HUES6 (cell line): ENCODE measurements at regions not wholly inside any gene's neighbourhood (a gene's known extent, or its start where the extent isn't known, plus 50 kb on each side); places are given as distances from the start of the nearest gene placed in this dataset.

ENCODE experiments used
- H3K27ac ChIP-seq: 2 replicates; pipeline ENCODE4 v1.7.0; 2013; ENCODE audit warnings: low read depth, mild to moderate bottlenecking, low read length, inconsistent platforms
- H3K27me3 ChIP-seq: 2 replicates; pipeline ENCODE4 v1.6.1; 2013; ENCODE audit warnings: low read length; ENCODE audit not compliant: control insufficient read depth, insufficient read depth
- H3K36me3 ChIP-seq: 2 replicates; pipeline ENCODE4 v1.6.1; 2013; ENCODE audit warnings: low read length; ENCODE audit not compliant: control insufficient read depth, insufficient read depth
- H3K4me1 ChIP-seq: 2 replicates; pipeline ENCODE4 v1.6.1; 2013; ENCODE audit warnings: low read length; ENCODE audit not compliant: control insufficient read depth, insufficient read depth
- H3K4me3 ChIP-seq: 2 replicates; pipeline ENCODE4 v1.5.1; 2013; ENCODE audit warnings: low read depth, low read length
- H3K9ac ChIP-seq: one replicate; pipeline ENCODE4 v1.6.1; 2013; ENCODE audit warnings: mild to moderate bottlenecking, low read length
- H3K9me3 ChIP-seq: 2 replicates; pipeline ENCODE4 v1.6.1; 2013; ENCODE audit warnings: low read depth, low read length; ENCODE audit not compliant: control insufficient read depth, insufficient read depth

DNA sequence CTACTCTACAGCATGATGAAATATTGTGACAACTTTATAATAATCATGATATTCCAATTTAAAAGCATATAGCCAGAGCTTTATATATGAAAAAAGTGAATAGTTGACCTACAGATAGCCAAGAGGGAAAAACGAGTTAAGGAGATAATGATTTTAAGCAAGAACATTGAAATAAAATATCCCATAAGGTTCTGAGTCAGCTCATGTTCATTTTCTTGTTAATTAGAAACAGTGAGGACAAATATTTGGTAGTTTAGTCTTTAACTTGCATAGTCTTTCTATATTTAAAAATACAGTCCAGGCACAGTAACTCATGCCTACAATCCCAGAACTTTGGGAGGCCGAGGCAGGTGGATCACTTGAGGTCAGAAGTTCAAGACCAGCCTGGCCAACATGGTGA is 55.8 kb upstream of the CDH6 start:
- H3K4me1 ChIP-seq = no peaks in the 10 kb centered on the region
- no peaks in the 10 kb centered on the region for H3K27me3 ChIP-seq
- no peaks in the 10 kb centered on the region for H3K36me3 ChIP-seq
- H3K27ac ChIP-seq = no peak overlapping the region
- H3K9ac ChIP-seq = no peak overlapping the region
- H3K4me3 ChIP-seq = no peak overlapping the region
- no peaks in the 10 kb centered on the region; the same call in 1 of the 2 replicates for H3K9me3 ChIP-seq

GRCh38 chr5:31135542-31135941 is 57.9 kb upstream of the CDH6 start:
- H3K9me3 ChIP-seq = no peaks in the 10 kb centered on the region; the same call in 1 of the 2 replicates
- no peak overlapping the region for H3K27ac ChIP-seq
- H3K36me3 ChIP-seq = no peaks in the 10 kb centered on the region
- H3K27me3 ChIP-seq = no peaks in the 10 kb centered on the region
- H3K4me1 ChIP-seq = no peaks in the 10 kb centered on the region
- no peak overlapping the region for H3K4me3 ChIP-seq
- no peak overlapping the region for H3K9ac ChIP-seq

DNA sequence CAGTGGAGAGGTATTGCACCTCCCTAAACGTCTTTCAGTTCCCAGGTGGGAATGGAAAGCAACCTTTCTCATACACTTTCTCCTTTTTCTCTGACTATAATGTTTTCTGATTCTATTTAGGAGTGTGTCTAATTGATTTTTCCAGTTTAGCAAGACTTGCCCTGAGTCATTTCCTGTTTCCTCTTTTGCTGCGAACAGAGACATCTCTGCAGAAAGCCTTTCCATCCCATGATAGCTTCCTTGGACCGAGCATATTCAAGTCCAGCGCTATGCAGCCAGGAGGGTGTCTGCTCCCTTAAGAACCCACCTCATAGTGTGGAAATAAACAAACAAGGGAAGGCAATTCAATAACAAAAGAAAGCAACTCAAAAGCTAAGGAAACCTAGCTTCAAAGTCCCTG is 60.0 kb upstream of the CDH6 start:
- Histone ChIP-seq H3K27me3 (no peaks in the 10 kb centered on the region), H3K4me3 (no peak overlapping the region), H3K4me1 (no peaks in the 10 kb centered on the region), H3K9me3 (no peaks in the 10 kb centered on the region; the same call in 1 of the 2 replicates), H3K36me3 (no peaks in the 10 kb centered on the region), H3K9ac (no peak overlapping the region), H3K27ac (no peak overlapping the region)

GRCh38 chr5:31131381-31131891 is 62.0 kb upstream of the CDH6 start:
- no peak overlapping the region for H3K9ac ChIP-seq
- H3K27ac ChIP-seq = no peak overlapping the region
- H3K4me1 ChIP-seq = no peaks in the 10 kb centered on the region
- H3K27me3 ChIP-seq = no peaks in the 10 kb centered on the region
- no peak overlapping the region for H3K4me3 ChIP-seq
- no peaks in the 10 kb centered on the region for H3K36me3 ChIP-seq
- peaks cover 3% of the 10 kb centered on the region; the same call in 1 of the 2 replicates for H3K9me3 ChIP-seq

DNA sequence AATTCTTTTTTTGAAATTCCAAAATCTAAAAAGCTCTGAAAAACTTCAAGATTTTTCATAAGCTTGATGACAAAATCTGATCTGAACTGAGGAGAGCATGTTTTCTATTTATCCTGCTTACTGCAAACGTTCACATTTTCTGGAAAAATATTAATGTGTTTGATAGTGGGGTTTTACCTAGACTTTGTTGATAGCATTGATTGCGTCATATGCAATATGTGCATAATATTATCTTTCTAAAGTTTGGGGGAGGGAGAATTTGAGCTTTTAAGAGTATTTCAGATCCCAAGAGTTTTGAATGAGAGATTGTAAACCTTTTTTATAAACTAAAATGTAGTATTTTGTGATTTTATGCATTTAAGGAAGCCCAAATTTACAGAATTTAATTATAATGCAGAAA is 62.8 kb upstream of the CDH6 start:
- H3K9me3 ChIP-seq = peaks cover 3% of the 10 kb centered on the region; the same call in 1 of the 2 replicates
- H3K9ac ChIP-seq = no peak overlapping the region
- H3K4me1 ChIP-seq = no peaks in the 10 kb centered on the region
- H3K27ac ChIP-seq = no peak overlapping the region
- H3K36me3 ChIP-seq = no peaks in the 10 kb centered on the region
- H3K4me3 ChIP-seq = no peak overlapping the region
- H3K27me3 ChIP-seq = no peaks in the 10 kb centered on the region

DNA sequence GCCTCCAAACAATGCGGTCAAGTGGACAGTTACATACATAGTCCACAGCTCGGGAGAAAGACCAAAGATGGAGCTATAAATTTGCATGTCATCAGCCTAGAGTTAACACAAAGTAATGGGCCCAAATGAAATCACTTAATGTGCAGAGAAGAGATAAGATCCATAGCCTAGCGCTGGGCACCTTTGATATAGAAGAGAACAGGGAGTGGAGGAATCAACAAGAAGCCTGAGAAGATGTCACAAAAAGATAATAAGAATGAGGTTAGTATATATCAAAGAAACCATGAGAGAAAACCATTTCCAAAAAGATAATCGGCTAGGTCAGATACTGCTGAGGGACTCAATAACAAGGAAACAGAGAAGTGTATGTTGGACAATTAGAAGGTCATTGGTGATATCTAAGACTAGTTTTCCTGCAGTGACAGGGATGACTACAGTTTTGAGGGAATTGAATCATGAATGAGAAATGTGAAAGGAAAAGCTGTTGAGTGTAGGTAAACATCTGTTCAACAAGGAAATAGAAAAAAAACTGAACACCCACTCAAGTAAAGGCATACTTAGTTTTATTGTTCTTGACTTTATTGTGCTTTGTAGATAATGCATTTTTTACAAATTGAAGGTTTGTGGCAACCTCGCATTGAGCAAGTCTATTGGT is 68.7 kb upstream of the CDH6 start:
- Histone ChIP-seq H3K27me3 (no peaks in the 10 kb centered on the region), H3K9ac (no peak overlapping the region), H3K9me3 (0 out of 2 replicates have a peak, but pooled peaks cover 3% of the 10 kb centered on the region), H3K36me3 (no peaks in the 10 kb centered on the region), H3K27ac (no peak overlapping the region), H3K4me3 (no peak overlapping the region), H3K4me1 (no peaks in the 10 kb centered on the region)

GRCh38 chr5:31124026-31124425 is 69.5 kb upstream of the CDH6 start:
- Histone ChIP-seq H3K27ac (no peak overlapping the region), H3K4me3 (no peak overlapping the region)

DNA sequence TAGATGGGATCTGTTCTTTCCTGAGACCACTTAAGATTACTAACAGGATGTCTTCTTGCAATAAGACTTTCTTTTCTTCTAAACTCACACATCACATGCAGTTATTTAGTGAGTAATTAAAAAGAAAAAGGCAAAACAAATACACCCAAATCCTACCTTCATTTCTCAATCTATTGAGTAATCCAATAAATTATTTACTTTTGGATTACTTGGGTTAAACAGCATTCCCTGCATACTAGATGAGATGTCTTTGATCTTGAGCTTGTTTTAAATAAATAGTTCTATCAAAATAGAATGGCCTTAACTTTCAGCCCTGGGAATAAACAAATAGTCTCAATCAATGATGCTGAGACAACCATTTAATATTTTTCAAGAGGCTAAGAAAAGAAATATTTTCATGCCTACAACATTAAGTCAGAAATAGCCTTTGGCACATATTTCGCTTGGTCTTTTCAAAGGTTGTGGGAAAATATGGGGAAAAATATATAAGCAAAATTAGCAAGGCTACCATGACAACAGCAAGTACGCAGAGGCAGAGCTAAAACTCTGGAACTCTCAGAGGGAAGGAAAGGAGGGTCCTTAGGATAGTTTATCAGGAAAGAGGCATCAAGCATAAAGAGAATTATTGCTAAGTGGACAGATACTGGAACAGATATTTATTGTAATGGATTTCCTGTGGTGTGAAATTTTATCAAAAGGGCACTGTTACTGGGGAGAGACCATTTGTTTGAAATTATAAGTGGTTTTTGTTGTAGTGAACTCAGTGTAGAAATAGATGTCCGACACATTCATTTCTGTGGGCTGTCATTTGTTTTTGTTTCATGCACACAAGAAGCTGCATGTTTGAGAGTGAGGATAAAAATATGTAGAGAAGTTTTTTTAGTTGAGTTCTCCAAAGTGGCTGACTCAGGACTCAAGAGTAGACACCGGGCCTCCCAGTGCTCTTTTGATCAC is 70.2 kb upstream of the CDH6 start:
- Histone ChIP-seq H3K4me3 (no peak overlapping the region), H3K36me3 (no peaks in the 10 kb centered on the region), H3K27me3 (no peaks in the 10 kb centered on the region), H3K9me3 (0 out of 2 replicates have a peak, but pooled peaks cover 3% of the 10 kb centered on the region), H3K9ac (no peak overlapping the region), H3K27ac (no peak overlapping the region), H3K4me1 (no peaks in the 10 kb centered on the region)

More at GRCh38 chr5:31124026-31124425, 69.5 kb upstream of the CDH6 start:
- no peaks in the 10 kb centered on the region for H3K4me1 ChIP-seq
- 0 out of 2 replicates have a peak, but pooled peaks cover 3% of the 10 kb centered on the region for H3K9me3 ChIP-seq
- no peak overlapping the region for H3K9ac ChIP-seq
- no peaks in the 10 kb centered on the region for H3K27me3 ChIP-seq
- H3K36me3 ChIP-seq = no peaks in the 10 kb centered on the region

DNA sequence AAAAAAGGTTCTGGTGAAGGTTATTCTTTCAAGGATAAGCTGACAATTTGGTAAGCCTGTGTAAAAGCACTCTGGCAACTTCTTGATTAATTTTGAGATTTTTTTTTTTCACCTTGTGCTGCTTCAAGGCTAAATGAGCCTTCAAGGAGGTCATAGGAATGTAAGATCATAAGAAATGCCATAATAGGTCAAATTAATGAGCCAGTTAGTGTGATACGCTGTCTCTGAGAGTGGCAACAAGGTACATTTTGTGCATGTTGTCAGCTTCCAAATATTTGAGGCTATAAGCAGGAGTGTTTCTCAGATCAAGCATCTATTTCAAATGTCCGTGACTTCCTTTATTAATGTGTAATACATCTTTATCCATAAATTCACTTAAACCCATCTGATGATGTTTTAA is 72.3 kb upstream of the CDH6 start:
- Histone ChIP-seq H3K9ac (no peak overlapping the region), H3K9me3 (no peaks in the 10 kb centered on the region), H3K36me3 (no peaks in the 10 kb centered on the region), H3K27me3 (no peaks in the 10 kb centered on the region), H3K4me1 (no peaks in the 10 kb centered on the region), H3K27ac (no peak overlapping the region), H3K4me3 (no peak overlapping the region)

DNA sequence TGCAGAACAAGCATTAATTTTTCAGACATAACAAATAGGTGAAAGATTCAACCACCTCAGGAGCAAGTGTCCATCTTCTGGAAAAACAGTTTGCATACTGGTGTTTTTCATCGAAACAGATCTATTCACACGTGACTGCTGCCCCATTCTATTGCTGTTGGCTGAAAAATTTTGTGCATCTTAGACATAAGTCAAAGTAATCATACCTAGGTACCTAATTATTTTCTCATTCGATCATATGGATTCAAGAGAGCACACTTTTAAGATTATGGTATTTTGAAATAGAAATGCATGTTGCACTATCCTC is 72.9 kb upstream of the CDH6 start:
- Histone ChIP-seq H3K4me3 (no peak overlapping the region), H3K27me3 (no peaks in the 10 kb centered on the region), H3K9me3 (no peaks in the 10 kb centered on the region), H3K4me1 (no peaks in the 10 kb centered on the region), H3K36me3 (no peaks in the 10 kb centered on the region), H3K9ac (no peak overlapping the region), H3K27ac (no peak overlapping the region)
